Fibroblast of gingiva (primary cell): ENCODE measurements at regions not wholly inside any gene's neighbourhood (a gene's known extent, or its start where the extent isn't known, plus 50 kb on each side); places are given as distances from the start of the nearest gene placed in this dataset.

ENCODE experiments used
- DNase-seq: peaks from one replicate; pipeline ENCODE4 v3.0.0-alpha.2; 2011; ENCODE audit warnings: low read depth

DNA sequence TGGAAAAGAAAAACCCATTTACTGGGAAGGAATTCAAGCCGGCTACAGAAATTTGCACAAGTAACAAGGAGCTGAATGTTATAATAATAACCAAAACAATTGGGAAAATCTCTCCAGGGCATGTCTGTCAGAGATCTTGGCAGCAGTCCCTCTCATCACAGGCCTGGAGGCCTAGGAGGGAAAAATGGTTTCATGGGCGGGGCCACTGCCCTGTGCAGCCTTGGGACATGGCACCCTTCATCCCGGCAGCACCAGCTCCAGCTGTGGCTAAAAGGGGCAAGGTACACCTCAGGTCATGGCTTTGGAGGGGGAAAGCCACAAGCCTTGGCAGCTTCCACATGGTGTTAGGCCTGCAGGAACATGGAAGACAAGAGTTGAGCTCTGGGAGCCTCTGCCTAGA lies 513.1 kb upstream of the CNKSR2 start:
- no peak for DNase-seq

GRCh38 chrX:20857746-20858145 lies 516.5 kb upstream of the CNKSR2 start:
- no peak for DNase-seq

GRCh38 chrX:20838477-20838876 lies 535.7 kb upstream of the CNKSR2 start:
- DNase-seq: no peak

DNA sequence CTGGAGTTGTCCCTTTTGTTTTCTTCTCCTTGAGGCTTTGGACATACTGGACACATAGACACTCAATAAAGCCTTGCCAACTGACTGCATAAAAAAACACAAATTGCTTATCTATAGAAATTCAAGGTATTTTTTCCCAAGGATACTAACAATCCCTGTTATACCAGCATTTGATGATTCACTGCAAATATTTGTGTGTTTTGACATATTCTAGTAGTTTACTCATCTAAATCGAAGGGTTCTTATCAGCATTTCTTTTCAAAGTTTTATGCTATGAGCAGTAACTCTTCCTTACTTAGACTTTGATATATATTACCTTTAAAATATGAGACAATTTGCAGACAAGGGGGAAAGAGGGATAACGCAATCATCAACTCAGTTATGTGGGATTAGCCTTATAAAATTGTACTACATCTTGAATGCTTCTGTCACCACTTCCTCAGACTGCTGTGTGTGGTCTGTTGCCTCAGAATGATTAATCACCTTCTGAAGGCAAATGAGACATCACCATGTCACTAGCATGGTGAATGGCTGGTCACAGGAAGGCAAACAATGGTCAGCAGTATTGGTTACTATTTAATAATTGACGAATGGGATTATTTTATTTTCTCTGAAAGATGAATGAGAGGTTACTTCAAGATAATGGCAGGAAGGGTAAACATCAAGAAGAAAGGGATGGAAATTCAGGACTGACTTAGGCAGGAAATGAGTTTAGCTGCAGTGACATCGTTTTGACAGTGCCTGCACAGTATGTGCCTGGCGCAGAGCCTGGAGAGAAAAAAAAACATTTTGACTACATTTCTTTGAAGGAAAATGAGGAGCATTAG lies 544.3 kb upstream of the CNKSR2 start:
- no peak for DNase-seq

DNA sequence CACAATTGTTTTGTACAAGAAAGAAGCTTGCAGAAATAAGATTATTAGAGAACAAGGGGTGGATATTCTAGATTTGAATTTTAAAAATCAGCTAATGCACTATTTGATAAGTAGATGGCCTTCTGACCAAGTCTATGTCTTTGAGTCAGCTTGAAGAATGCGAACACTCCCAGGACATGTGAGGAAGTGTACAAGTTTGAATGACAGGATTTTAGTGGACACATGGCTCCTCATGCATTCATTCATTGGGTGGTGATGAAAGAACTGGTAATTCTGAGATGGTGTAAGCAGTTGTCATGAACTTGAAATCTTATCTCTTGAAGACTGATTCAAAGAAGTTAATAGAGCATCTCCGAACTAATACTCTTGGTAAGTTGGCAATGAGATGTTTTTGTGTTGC lies 548.2 kb upstream of the CNKSR2 start:
- no peak for DNase-seq

- DNase-seq: no peak
Observed at GRCh38 chrX:20803971-20804370, 537.3 kb upstream of the RPS6KA3 start.

DNA sequence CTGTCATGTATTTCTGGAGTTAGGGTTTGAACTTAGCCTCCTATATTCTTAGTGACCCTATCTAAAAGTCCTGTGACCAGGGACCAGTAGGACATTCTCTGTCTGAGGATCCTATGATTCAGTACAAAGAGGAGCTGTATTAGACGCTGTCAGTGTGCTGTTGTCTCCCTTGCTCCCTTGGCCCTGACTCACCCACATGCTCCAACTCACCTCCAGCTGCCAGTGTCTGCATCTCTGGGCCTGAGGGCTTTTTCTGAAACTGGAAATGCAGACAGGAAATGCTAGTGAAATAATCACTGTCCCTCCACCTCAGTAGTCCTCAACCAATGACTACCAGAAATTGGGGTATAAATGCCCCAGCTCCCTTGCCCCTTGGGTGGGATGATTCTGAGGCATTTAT lies 535.3 kb upstream of the RPS6KA3 start:
- DNase-seq: no peak

GRCh38 chrX:20796450-20796849 lies 529.7 kb upstream of the RPS6KA3 start:
- no peak for DNase-seq

- DNase-seq: no peak
Observed at GRCh38 chrX:20789103-20789502, 522.4 kb upstream of the RPS6KA3 start.

DNA sequence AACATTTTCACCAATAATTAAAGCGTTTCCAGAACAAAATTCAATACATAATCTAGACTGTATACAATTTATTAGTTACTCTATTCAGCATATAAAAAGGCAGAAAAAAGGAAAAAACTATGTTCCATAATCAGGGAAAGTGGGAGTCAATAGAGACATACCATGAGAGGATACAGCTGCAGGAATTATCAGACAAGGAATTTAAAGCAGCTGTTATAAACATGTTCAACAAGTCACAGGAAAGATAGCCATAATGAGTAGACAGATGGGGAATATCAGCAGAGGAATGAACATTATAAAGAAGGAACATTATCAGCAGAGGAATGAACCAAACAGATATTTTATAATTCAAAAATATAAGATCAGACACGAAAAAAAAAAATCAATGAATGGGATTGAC lies 500.6 kb upstream of the RPS6KA3 start:
- no peak for DNase-seq

GRCh38 chrX:20756585-20756984 lies 489.9 kb upstream of the RPS6KA3 start:
- DNase-seq: no peak

- no peak for DNase-seq
Observed at GRCh38 chrX:20753076-20753475, 486.4 kb upstream of the RPS6KA3 start.

DNA sequence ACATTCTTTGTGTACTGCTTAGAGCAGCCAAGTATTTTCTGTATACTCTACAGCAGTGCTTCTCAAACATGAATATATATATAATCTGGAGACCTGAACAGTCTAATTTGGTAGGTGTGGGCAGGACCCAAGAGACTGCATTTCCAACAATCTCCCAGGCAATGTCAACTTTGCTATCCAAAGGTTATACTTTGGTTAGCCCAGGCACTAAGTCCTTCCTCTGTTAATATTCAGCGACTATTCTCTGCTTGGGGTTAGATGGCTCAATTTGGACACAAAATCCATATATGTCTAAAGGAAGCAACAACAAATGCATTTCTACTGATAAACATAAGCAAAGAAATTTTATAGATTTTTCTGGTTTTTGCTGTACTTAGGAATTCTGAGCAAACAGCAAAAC lies 480.0 kb upstream of the RPS6KA3 start:
- no peak for DNase-seq

DNA sequence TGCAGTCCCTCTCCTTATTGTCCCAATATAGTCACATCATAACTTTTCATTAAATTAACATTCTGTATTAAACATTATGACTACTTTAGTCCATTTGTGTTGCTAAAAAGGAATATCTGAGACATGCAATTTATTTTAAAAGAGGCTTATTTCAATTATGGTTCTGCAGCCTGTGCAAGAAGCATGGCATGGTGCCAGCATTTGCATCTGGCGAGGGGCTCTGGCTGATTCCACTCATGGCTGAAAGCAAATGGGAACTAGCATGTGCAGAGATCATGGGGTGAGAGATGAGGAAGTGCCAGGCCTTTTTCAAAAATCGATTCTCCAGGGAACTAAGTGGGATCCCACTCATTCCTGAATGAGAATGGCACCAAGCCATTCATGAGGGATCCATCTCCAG lies 476.3 kb upstream of the RPS6KA3 start:
- DNase-seq: no peak

DNA sequence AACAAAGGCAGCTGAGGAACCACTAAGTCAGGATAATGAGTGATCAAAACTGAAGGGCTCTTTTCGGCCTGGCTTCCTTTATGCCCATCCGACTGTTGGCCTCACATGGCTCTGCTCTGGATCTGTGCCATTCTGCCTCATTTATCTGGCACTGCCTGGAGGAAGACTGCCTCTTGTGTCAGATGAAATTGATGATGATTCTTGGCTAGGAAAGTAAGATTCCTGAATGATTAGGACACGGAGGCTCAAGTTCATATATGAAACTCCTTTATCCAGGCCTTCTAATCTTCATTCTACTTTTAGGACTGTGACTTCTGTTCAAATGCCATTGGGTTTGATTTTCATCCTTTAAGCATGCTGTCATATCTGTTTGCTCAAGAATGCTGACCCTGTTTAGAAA lies 475.4 kb upstream of the RPS6KA3 start:
- DNase-seq: peak; percentile 27

GRCh38 chrX:20740443-20740842 lies 473.7 kb upstream of the RPS6KA3 start:
- DNase-seq: no peak

GRCh38 chrX:20739038-20739745 lies 472.5 kb upstream of the RPS6KA3 start:
- no peak for DNase-seq

GRCh38 chrX:20729416-20729815 lies 462.7 kb upstream of the RPS6KA3 start:
- DNase-seq: peak; percentile 1

DNA sequence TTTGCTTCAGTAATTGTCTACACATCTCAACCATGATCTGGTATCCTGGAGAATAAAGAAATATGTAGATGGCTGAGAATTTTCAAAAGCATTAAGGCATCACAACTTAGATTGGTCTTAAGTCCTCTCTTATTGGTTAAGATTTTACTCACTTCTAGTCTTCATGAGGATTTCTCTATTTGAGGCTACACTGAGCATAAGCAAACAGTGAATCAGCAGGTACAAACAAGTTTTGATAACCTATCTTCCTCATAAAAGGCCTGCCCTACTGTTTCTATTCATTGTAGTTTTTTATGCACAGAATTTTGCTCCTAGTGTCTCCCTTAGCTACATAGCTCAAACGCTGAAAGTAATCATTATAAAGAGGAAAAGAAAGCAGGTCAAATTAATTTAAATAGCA lies 460.7 kb upstream of the RPS6KA3 start:
- no peak for DNase-seq

GRCh38 chrX:20720954-20721626 lies 454.4 kb upstream of the RPS6KA3 start:
- DNase-seq: no peak

- DNase-seq: no peak
Observed at GRCh38 chrX:20718592-20719380, 452.1 kb upstream of the RPS6KA3 start.

DNA sequence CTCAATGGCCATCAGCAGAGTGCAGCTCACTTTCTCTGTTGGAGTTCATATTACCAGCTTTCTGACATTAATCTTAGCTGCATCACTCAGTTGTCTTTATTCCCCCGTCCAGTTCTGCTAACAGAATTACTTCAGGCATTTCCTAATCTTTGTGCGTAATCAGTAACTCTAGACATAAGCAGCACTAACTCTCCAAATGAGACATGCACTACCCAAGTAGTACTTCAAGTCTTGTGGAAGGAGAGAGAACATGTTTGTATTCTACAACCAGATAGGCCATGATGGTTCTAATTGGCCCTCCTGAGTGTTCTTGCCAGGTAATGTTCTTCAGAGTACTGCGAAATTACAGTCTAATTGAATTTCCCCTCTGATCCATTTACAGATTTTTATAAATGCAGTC lies 448.5 kb upstream of the RPS6KA3 start:
- no peak for DNase-seq
